MCF 10A (cell line): ENCODE measurements at regions not wholly inside any gene's neighbourhood (a gene's known extent, or its start where the extent isn't known, plus 50 kb on each side); places are given as distances from the start of the nearest gene placed in this dataset.

Experiments
- BruUV-seq: library from RNA; stranded (reverse); fragments of 400-500 nt; replicated peaks from 2 replicates; lab custom pipeline; 2021; lab: Mats Ljungman, UMichigan
- CTCF ChIA-PET: fragments of 300-600 bp; sonication (Branson Sonifier 250); formaldehyde crosslinking; extraction: SDS; loops from one replicate; lab custom pipeline; 2021; ENCODE audit warnings: antibody characterized with exemption, inconsistent platforms; lab: Yijun Ruan, JAX
- POLR2A ChIA-PET: fragments of 300-600, 350-650 bp; sonication (Branson Sonifier 250); formaldehyde crosslinking; extraction: SDS; loops from one replicate; lab custom pipeline; 2020; ENCODE audit warnings: antibody characterized with exemption, inconsistent platforms; lab: Yijun Ruan, JAX
- DNase-seq: peaks from one replicate; pipeline ENCODE4 v3.0.0-alpha.2; 2018; ENCODE audit not compliant: unreplicated experiment
- H3K27ac Mint-ChIP-seq: one replicate; pipeline ENCODE4 v1.8.0; 2022; ENCODE audit warnings: mild to moderate bottlenecking, low read depth, mixed read lengths; ENCODE audit not compliant: unreplicated experiment
- H3K27me3 Mint-ChIP-seq: one replicate; pipeline ENCODE4 v1.8.0; 2022; ENCODE audit warnings: mixed read lengths; ENCODE audit not compliant: insufficient read depth, unreplicated experiment
- H3K36me3 Mint-ChIP-seq: one replicate; pipeline ENCODE4 v1.8.0; 2022; ENCODE audit warnings: mild to moderate bottlenecking, moderate library complexity, mixed read lengths; ENCODE audit not compliant: insufficient read depth, unreplicated experiment
- H3K4me1 Mint-ChIP-seq: one replicate; pipeline ENCODE4 v1.8.0; 2022; ENCODE audit warnings: mixed read lengths; ENCODE audit not compliant: insufficient read depth, unreplicated experiment
- H3K4me3 Mint-ChIP-seq: one replicate; pipeline ENCODE4 v1.8.0; 2022; ENCODE audit warnings: mild to moderate bottlenecking, moderate library complexity, mixed read lengths; ENCODE audit not compliant: unreplicated experiment
- H3K9me3 Mint-ChIP-seq: one replicate; pipeline ENCODE4 v1.8.0; 2022; ENCODE audit warnings: mixed read lengths; ENCODE audit not compliant: unreplicated experiment
- intact Hi-C: fragments of 100-400 bp; cut with micrococcal nuclease; formaldehyde crosslinking; loops from 2 replicates; pipeline ENCODE4 v1.14.1; 2022
- TF ChIP-seq, protein P1 (sequence below): fragments of 200-600 bp; IDR thresholded peaks from one replicate; pipeline ENCODE4 v1.8.0; 2022; ENCODE audit warnings: antibody characterized with exemption, mild to moderate bottlenecking; ENCODE audit not compliant: unreplicated experiment

DNA sequence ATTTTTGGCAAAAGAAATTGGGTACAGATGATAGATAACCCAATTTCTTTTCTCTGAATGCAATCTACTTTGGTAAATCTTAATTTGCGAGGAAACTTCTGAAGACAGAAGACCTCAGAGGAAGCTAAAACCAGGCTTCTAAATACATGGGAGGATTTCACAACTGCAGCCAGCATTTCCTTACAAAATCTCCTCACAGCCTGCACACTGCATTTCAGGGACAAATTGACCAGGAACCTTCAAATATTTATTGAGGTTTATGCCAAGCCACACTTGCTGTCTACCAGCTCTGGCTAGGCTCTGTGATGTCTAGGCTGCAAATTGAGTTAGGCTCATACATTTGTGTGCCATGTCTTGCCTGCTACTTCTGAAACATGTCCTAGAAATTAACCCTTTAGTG is 167.3 kb upstream of the CDH5 start:
- DNase-seq, result peak; percentile 2
- H3K27me3 Mint-ChIP-seq, result no peaks in the 10 kb centered on the region
- BruUV-seq, result no TSS peak
- no peak overlapping the region for H3K4me3 Mint-ChIP-seq
- POLR2A ChIA-PET, result no interaction called here
- H3K27ac Mint-ChIP-seq, result no peak overlapping the region
- intact Hi-C loops, result no loop called here
- no peaks in the 10 kb centered on the region for H3K36me3 Mint-ChIP-seq
- CTCF ChIA-PET, result no interaction called here
- TF ChIP-seq, protein P1, sequence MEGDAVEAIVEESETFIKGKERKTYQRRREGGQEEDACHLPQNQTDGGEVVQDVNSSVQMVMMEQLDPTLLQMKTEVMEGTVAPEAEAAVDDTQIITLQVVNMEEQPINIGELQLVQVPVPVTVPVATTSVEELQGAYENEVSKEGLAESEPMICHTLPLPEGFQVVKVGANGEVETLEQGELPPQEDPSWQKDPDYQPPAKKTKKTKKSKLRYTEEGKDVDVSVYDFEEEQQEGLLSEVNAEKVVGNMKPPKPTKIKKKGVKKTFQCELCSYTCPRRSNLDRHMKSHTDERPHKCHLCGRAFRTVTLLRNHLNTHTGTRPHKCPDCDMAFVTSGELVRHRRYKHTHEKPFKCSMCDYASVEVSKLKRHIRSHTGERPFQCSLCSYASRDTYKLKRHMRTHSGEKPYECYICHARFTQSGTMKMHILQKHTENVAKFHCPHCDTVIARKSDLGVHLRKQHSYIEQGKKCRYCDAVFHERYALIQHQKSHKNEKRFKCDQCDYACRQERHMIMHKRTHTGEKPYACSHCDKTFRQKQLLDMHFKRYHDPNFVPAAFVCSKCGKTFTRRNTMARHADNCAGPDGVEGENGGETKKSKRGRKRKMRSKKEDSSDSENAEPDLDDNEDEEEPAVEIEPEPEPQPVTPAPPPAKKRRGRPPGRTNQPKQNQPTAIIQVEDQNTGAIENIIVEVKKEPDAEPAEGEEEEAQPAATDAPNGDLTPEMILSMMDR, result no peak
- peaks cover 14% of the 10 kb centered on the region for H3K9me3 Mint-ChIP-seq
- no peaks in the 10 kb centered on the region for H3K4me1 Mint-ChIP-seq

DNA sequence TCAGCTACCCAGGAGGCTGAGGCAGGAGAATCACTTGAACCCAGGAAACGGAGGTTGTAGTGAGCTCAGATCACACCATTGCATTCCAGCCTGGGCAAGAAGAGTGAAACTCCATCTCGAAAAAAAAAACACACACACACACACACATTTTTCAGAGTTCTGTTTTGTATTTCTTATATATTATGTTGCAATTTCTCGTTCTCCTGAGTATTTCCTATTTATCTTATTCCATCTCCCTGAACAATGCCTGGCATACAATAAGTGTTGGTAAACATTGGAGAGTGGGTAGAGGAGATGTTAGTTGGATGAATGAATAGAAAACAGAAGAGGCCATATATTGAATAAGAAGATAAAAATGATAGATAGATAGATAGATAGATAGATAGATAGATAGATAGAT is 167.8 kb upstream of the CDH5 start:
- ChIA-PET POLR2A (no interaction called here), CTCF (no interaction called here)
- no peak for DNase-seq
- peaks cover 12% of the 10 kb centered on the region for H3K9me3 Mint-ChIP-seq
- no TSS peak for BruUV-seq
- no peaks in the 10 kb centered on the region for H3K36me3 Mint-ChIP-seq
- H3K27ac Mint-ChIP-seq, result no peak overlapping the region
- TF ChIP-seq, protein P1, result no peak
- intact Hi-C loops, result no loop called here
- no peaks in the 10 kb centered on the region for H3K27me3 Mint-ChIP-seq
- no peaks in the 10 kb centered on the region for H3K4me1 Mint-ChIP-seq
- no peak overlapping the region for H3K4me3 Mint-ChIP-seq

DNA sequence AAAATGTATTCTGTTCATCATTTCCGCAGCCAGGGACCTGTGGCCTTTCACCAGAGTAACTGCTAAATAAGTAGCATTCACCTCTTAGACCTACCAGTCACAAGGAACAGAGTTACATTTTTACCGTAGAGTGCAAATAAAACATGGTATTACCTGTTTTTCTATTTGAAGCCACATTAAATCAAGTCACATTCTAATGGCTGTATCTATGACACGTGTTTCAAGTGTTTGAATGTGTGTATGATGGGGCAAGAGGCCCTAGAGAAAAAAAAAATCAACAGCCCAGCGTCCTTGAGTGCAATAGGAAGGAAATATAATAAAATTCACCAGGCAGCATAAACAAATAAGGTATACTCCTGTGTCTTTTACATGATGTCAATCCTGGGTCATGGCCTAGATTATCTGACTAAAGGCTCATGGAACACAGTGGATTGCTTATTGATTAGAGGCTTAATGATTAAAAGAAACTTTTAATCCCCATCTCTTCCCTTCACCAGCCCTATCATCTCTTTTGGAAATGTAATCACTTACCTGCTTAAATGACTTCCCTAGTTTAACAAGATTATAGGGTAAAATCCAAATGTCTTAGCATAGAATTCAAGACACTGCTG is 168.7 kb upstream of the CDH5 start:
- peaks cover 12% of the 10 kb centered on the region for H3K9me3 Mint-ChIP-seq
- H3K4me3 Mint-ChIP-seq, result no peak overlapping the region
- H3K4me1 Mint-ChIP-seq, result no peaks in the 10 kb centered on the region
- DNase-seq, result no peak
- BruUV-seq, result no TSS peak
- intact Hi-C loops, result no loop called here
- no peaks in the 10 kb centered on the region for H3K27me3 Mint-ChIP-seq
- no peaks in the 10 kb centered on the region for H3K36me3 Mint-ChIP-seq
- ChIA-PET POLR2A (no interaction called here), CTCF (no interaction called here)
- TF ChIP-seq, protein P1, result no peak
- H3K27ac Mint-ChIP-seq, result no peak overlapping the region

DNA sequence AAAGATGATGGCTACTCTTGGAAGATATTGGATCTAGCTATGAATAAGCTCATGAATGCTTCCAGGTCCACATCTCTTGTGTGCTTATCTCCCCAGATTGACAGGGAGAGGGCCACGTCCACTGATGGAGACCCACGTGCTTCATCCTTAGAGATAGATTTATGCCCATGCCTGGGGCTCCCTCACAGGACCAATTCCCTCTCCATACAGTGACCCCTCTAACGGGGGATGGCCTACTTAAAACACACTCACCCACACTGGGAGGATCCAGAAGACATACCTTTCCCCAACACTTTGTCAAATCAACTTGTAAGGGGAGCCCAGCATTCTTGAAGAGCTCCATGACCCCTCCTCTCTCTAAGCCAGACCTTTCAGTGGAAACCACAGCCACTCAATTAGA is 169.7 kb upstream of the CDH5 start:
- intact Hi-C loops, result no loop called here
- H3K36me3 Mint-ChIP-seq, result no peaks in the 10 kb centered on the region
- ChIA-PET CTCF (no interaction called here), POLR2A (interaction anchor here (1.0 kb wide), 1 partner anchor 305 kb away, joined by 4 read pairs; no protein-coding TSS in a partner anchor)
- no peak for DNase-seq
- no peak overlapping the region for H3K4me3 Mint-ChIP-seq
- TF ChIP-seq, protein P1, result no peak
- peaks cover 17% of the 10 kb centered on the region for H3K9me3 Mint-ChIP-seq
- H3K4me1 Mint-ChIP-seq, result no peaks in the 10 kb centered on the region
- H3K27ac Mint-ChIP-seq, result no peak overlapping the region
- BruUV-seq, result no TSS peak
- no peaks in the 10 kb centered on the region for H3K27me3 Mint-ChIP-seq
